Fibroblast of lung (primary cell): ENCODE measurements at regions not wholly inside any gene's neighbourhood (a gene's known extent, or its start where the extent isn't known, plus 50 kb on each side); places are given as distances from the start of the nearest gene placed in this dataset.
"Not testable (repeated sequence)": the region's sequence is repeated elsewhere in the genome, so short reads cannot be mapped to it uniquely, and the experiment has no call there.

Experiments
- DNase-seq, 2 donors: peaks; one replicate each; pipeline versions ENCODE4 v3.0.0 to v3.0.0-alpha.2; 2010; ENCODE audit warnings: low read depth in 2 of 2
- H2AFZ ChIP-seq: 2 replicates; pipeline ENCODE4 v1.5.1; 2012; ENCODE audit warnings: low read length, control low read depth, inconsistent platforms
- H3K27ac ChIP-seq: 2 replicates; pipeline ENCODE4 v1.5.1; 2011; ENCODE audit warnings: low read length, control low read depth; ENCODE audit not compliant: insufficient read depth
- H3K27me3 ChIP-seq: 2 replicates; pipeline ENCODE4 v1.5.1; 2011; ENCODE audit warnings: mild to moderate bottlenecking, low read length; ENCODE audit not compliant: control insufficient read depth, insufficient read depth
- H3K36me3 ChIP-seq: 2 replicates; pipeline ENCODE4 v1.5.1; 2011; ENCODE audit warnings: low read length; ENCODE audit not compliant: control insufficient read depth, insufficient read depth
- H3K4me1 ChIP-seq: 2 replicates; pipeline ENCODE4 v1.5.1; 2011; ENCODE audit warnings: low read length; ENCODE audit not compliant: control insufficient read depth, insufficient read depth; ENCODE audit errors: extremely low read depth
- H3K4me2 ChIP-seq: 2 replicates; pipeline ENCODE4 v1.5.1; 2011; ENCODE audit warnings: low read length, control low read depth; ENCODE audit not compliant: insufficient read depth; ENCODE audit errors: extremely low read depth
- H3K4me3 ChIP-seq, 4 experiments: fragments of 200-600 bp in 1 of 4; sonication (generic) in 1 of 4; replicated peaks in 1 of 4; 2 replicates each; pipeline ENCODE4 v1.5.1; 2011 to 2016; ENCODE audit warnings: low read length in 4 of 4, low read depth in 3 of 4, mild to moderate bottlenecking in 3 of 4, control low read depth in 2 of 4, inconsistent platforms in 1 of 4, mixed read lengths in 1 of 4; ENCODE audit not compliant: insufficient read depth in 1 of 4; ENCODE audit errors: control extremely low read depth in 1 of 4
- H3K79me2 ChIP-seq: 2 replicates; pipeline ENCODE4 v1.5.1; 2012; ENCODE audit warnings: mild to moderate bottlenecking, low read length, inconsistent platforms; ENCODE audit not compliant: control insufficient read depth, insufficient read depth
- H3K9ac ChIP-seq: 2 replicates; pipeline ENCODE4 v1.5.1; 2011; ENCODE audit warnings: mild to moderate bottlenecking, low read length, control low read depth; ENCODE audit not compliant: insufficient read depth
- H3K9me3 ChIP-seq: 2 replicates; pipeline ENCODE4 v1.5.1; 2012; ENCODE audit warnings: low read depth, low read length; ENCODE audit not compliant: control insufficient read depth, insufficient read depth
- H4K20me1 ChIP-seq: 2 replicates; pipeline ENCODE4 v1.5.1; 2011; ENCODE audit warnings: low read length; ENCODE audit not compliant: control insufficient read depth, insufficient read depth; ENCODE audit errors: extremely low read depth
- EZH2 ChIP-seq: IDR thresholded peaks from 2 replicates; pipeline ENCODE4 v1.5.1; 2012; ENCODE audit warnings: low read length, control low read depth, mild to moderate bottlenecking; ENCODE audit errors: missing control alignments
- TF ChIP-seq, protein P1 (sequence below), 2 donors: IDR thresholded peaks in 1 of 2; conservative IDR thresholded peaks in 1 of 2; 1 replicate in 1 of 2; 2 replicates in 1 of 2; pipeline ENCODE4 v1.5.1; 2011 to 2012; ENCODE audit warnings: low read length in 2 of 2, control low read depth in 1 of 2, inconsistent platforms in 1 of 2, low read depth in 1 of 2, mild to moderate bottlenecking in 1 of 2

DNA sequence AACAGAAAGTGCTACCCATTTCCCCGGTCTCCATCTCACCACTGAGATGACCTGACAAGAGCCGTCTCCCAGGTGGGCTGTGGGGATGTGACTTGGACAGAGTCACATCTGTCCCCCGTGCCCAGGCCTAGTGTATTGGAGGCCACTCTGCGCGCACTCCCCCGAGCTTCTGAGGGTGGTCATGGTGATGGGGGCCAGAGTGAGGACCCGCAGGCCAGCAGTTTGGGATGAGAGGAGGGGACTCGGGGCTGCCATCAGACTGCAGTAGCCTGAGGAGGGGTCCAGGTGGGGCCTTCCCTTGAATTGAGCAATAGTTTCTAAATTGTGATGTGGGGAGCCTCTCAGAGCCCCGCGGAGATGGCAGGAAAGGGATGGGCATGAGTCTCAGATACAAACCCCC lies 852.6 kb downstream of the TBC1D22A start:
- Histone ChIP-seq H3K36me3 (no peaks in the 10 kb centered on the region), H3K9me3 (no peaks in the 10 kb centered on the region), H4K20me1 (no peaks in the 10 kb centered on the region), H3K79me2 (no peaks in the 10 kb centered on the region), H3K27me3 (no peaks in the 10 kb centered on the region), H3K27ac (no peak overlapping the region), H3K4me1 (no peaks in the 10 kb centered on the region), H2AFZ (no peak overlapping the region), H3K9ac (no peak overlapping the region), H3K4me2 (no peak overlapping the region), H3K4me3 (no peak overlapping the region)
- DNase-seq: no peak
- TF ChIP-seq, protein P1, sequence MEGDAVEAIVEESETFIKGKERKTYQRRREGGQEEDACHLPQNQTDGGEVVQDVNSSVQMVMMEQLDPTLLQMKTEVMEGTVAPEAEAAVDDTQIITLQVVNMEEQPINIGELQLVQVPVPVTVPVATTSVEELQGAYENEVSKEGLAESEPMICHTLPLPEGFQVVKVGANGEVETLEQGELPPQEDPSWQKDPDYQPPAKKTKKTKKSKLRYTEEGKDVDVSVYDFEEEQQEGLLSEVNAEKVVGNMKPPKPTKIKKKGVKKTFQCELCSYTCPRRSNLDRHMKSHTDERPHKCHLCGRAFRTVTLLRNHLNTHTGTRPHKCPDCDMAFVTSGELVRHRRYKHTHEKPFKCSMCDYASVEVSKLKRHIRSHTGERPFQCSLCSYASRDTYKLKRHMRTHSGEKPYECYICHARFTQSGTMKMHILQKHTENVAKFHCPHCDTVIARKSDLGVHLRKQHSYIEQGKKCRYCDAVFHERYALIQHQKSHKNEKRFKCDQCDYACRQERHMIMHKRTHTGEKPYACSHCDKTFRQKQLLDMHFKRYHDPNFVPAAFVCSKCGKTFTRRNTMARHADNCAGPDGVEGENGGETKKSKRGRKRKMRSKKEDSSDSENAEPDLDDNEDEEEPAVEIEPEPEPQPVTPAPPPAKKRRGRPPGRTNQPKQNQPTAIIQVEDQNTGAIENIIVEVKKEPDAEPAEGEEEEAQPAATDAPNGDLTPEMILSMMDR (conservative IDR thresholded peaks at IDR 0.05 in 1 of 2, IDR thresholded peaks at IDR 0.05 in 1 of 2; ENCODE audit: low read depth in 1 of 2, low read length in 2 of 2): no peak
- no peak for TF ChIP-seq EZH2

- Histone ChIP-seq H2AFZ (no peak overlapping the region), H3K27me3 (no peaks in the 10 kb centered on the region), H3K79me2 (no peaks in the 10 kb centered on the region), H3K4me3 (no peak overlapping the region), H4K20me1 (no peaks in the 10 kb centered on the region), H3K9me3 (no peaks in the 10 kb centered on the region), H3K27ac (no peak overlapping the region), H3K9ac (no peak overlapping the region), H3K36me3 (no peaks in the 10 kb centered on the region), H3K4me2 (no peak overlapping the region), H3K4me1 (no peaks in the 10 kb centered on the region)
- DNase-seq: no peak
- no peak for TF ChIP-seq EZH2
- TF ChIP-seq, protein P1 (conservative IDR thresholded peaks at IDR 0.05 in 1 of 2, IDR thresholded peaks at IDR 0.05 in 1 of 2; ENCODE audit: low read depth in 1 of 2, low read length in 2 of 2): no peak
These were observed 851.3 kb downstream of the TBC1D22A start for GRCh38 chr22:47613606-47614350.

DNA sequence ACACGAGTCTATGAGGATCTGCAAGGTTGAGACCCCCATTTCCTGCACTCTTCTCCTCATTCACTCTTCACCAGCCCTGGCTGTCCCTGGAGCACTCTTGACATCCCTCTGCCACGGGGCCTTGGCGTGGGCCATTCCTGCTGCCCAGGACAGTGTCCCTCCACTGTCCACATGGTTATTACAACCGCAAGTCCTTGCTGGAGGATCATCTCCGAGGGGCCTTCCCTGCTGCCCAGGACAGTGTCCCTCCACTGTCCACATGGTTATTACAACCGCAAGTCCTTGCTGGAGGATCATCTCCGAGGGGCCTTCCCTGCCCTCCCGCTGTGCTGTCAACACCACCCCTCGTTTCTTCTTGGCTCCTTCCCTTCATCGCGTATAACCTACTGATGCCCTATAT lies 850.7 kb downstream of the TBC1D22A start:
- not testable (repeated sequence) for H3K9me3 ChIP-seq, DNase-seq, H3K79me2 ChIP-seq, H3K4me2 ChIP-seq, H2AFZ ChIP-seq, H3K4me1 ChIP-seq, H3K27ac ChIP-seq, H3K27me3 ChIP-seq, H3K9ac ChIP-seq, H3K4me3 ChIP-seq, H3K36me3 ChIP-seq, H4K20me1 ChIP-seq
